Prostate gland (tissue), 2 donors: ENCODE measurements at regions not wholly inside any gene's neighbourhood (a gene's known extent, or its start where the extent isn't known, plus 50 kb on each side); places are given as distances from the start of the nearest gene placed in this dataset.

Source experiments
- CTCF ChIP-seq, 4 experiments: fragments of 200-600 bp in 2 of 4; fragments of 450-650 bp in 2 of 4; sonication (generic) in 2 of 4; IDR thresholded peaks; 1 replicate in 3 of 4; 2 replicates in 1 of 4; pipeline ENCODE4 v1.5.1; 2016 to 2019; ENCODE audit warnings: antibody characterized with exemption in 4 of 4, mild to moderate bottlenecking in 2 of 4, moderate library complexity in 2 of 4
- POLR2A ChIP-seq: fragments of 450-650 bp; IDR thresholded peaks from one replicate; pipeline ENCODE4 v1.6.1; 2016; ENCODE audit warnings: antibody characterized with exemption, mild to moderate bottlenecking
- POLR2AphosphoS5 ChIP-seq: sonication (generic); formaldehyde crosslinking; IDR thresholded peaks from one replicate; pipeline ENCODE4 v1.6.1; 2017; ENCODE audit warnings: antibody characterized with exemption

DNA sequence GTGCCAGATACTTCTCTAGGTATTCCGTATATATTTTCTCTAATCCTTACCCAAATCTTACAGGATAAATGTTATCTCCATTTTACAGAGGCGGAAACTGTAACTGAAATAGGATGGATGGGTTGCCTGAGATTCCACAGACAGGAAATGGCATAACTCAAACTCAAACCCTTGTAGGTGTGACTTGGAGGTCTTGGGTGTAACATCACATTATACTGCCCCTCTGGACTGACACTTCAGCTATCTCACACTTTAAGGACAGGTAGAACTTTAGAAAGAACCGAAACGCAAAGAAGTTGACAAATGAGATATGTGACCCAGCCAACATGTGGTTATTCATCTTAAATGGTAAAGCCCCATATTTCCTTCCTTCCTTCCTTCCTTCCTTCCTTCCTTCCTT lies 122.1 kb downstream of the PDCD6IP start:
- no peak for TF ChIP-seq POLR2AphosphoS5
- TF ChIP-seq CTCF (IDR thresholded peaks at IDR 0.05), result no peak
- no peak for TF ChIP-seq POLR2A
